Activated CD4-positive, alpha-beta memory T cell treated with anti-CD3 and anti-CD28 coated beads, Interleukin-2, amount 10 ng/mL, durations not matched to agents 7 days and 5 days (primary cell): ENCODE measurements at regions not wholly inside any gene's neighbourhood (a gene's known extent, or its start where the extent isn't known, plus 50 kb on each side); places are given as distances from the start of the nearest gene placed in this dataset.

Experiments
- CTCF ChIA-PET: fragments of 350-600 bp; sonication (Branson Sonifier 250); formaldehyde crosslinking; loops from one replicate; lab custom pipeline; 2021; ENCODE audit warnings: antibody characterized with exemption, inconsistent platforms; lab: Charles Lee
- POLR2A ChIA-PET: fragments of 350-600 bp; sonication (Branson Sonifier 250); formaldehyde crosslinking; loops from one replicate; lab custom pipeline; 2021; ENCODE audit warnings: antibody characterized with exemption; lab: Charles Lee
- DNase-seq: peaks from one replicate; pipeline ENCODE4 v3.0.0-alpha.2; 2020
- H3K27ac Mint-ChIP-seq: one replicate; pipeline ENCODE4 v1.8.0; 2021; ENCODE audit warnings: mild to moderate bottlenecking, mixed read lengths
- H3K27me3 Mint-ChIP-seq: one replicate; pipeline ENCODE4 v1.8.0; 2021; ENCODE audit warnings: mixed read lengths
- H3K36me3 Mint-ChIP-seq: one replicate; pipeline ENCODE4 v1.8.0; 2021; ENCODE audit warnings: low read depth, mixed read lengths
- H3K4me1 Mint-ChIP-seq: one replicate; pipeline ENCODE4 v1.8.0; 2021; ENCODE audit warnings: mixed read lengths
- H3K4me3 Mint-ChIP-seq: one replicate; pipeline ENCODE4 v1.8.0; 2021; ENCODE audit warnings: mild to moderate bottlenecking, mixed read lengths
- H3K9me3 Mint-ChIP-seq: one replicate; pipeline ENCODE4 v1.8.0; 2021; ENCODE audit warnings: mixed read lengths

- DNase-seq, result no peak
- POLR2A ChIA-PET, result no interaction called here
Observed at GRCh38 chr6:91744566-91744965, 1157.7 kb upstream of the MAP3K7 start.

DNA sequence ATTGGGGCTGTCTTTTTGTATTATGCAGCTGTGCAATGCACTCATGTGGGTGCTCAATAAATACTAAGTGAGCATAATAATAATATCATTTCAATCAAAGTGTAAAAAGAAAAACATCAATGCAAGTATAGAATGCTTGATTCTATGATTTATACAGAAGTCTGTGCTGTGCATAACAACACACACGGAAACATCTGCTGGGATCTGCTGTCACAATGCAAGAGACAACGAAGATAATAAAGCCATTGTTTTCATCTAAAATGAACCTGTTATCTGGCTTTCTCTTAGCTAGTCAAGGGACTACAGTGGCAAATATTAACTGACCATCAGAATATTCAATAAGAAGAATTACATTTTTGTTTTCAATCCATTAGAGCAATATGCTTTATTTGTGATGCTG is 1156.9 kb upstream of the MAP3K7 start:
- POLR2A ChIA-PET, result no interaction called here
- no peaks in the 10 kb centered on the region for H3K27me3 Mint-ChIP-seq
- no peak for DNase-seq
- CTCF ChIA-PET, result no interaction called here
- H3K27ac Mint-ChIP-seq, result no peak overlapping the region
- H3K4me3 Mint-ChIP-seq, result no peak overlapping the region
- H3K36me3 Mint-ChIP-seq, result no peaks in the 10 kb centered on the region
- H3K4me1 Mint-ChIP-seq, result no peaks in the 10 kb centered on the region
- no peaks in the 10 kb centered on the region for H3K9me3 Mint-ChIP-seq

More at GRCh38 chr6:91744566-91744965, 1157.7 kb upstream of the MAP3K7 start:
- H3K4me3 Mint-ChIP-seq, result no peak overlapping the region
- CTCF ChIA-PET, result no interaction called here
- H3K4me1 Mint-ChIP-seq, result no peaks in the 10 kb centered on the region
- H3K27ac Mint-ChIP-seq, result no peak overlapping the region
- no peaks in the 10 kb centered on the region for H3K36me3 Mint-ChIP-seq
- H3K27me3 Mint-ChIP-seq, result no peaks in the 10 kb centered on the region
- no peaks in the 10 kb centered on the region for H3K9me3 Mint-ChIP-seq

GRCh38 chr6:91731939-91732338 is 1145.1 kb upstream of the MAP3K7 start:
- ChIA-PET CTCF (no interaction called here), POLR2A (no interaction called here)
- Mint-ChIP-seq H3K27me3 (no peaks in the 10 kb centered on the region), H3K36me3 (no peaks in the 10 kb centered on the region), H3K4me1 (no peaks in the 10 kb centered on the region), H3K4me3 (no peak overlapping the region), H3K9me3 (peaks cover 6% of the 10 kb centered on the region), H3K27ac (no peak overlapping the region)
- no peak for DNase-seq

GRCh38 chr6:91730710-91731109 is 1143.8 kb upstream of the MAP3K7 start:
- Mint-ChIP-seq H3K4me3 (no peak overlapping the region), H3K27ac (no peak overlapping the region), H3K4me1 (no peaks in the 10 kb centered on the region), H3K9me3 (peaks cover 6% of the 10 kb centered on the region), H3K27me3 (no peaks in the 10 kb centered on the region), H3K36me3 (no peaks in the 10 kb centered on the region)
- CTCF ChIA-PET, result no interaction called here
- POLR2A ChIA-PET, result no interaction called here
- no peak for DNase-seq

- ChIA-PET CTCF (no interaction called here), POLR2A (no interaction called here)
- no peaks in the 10 kb centered on the region for H3K36me3 Mint-ChIP-seq
- no peaks in the 10 kb centered on the region for H3K27me3 Mint-ChIP-seq
- no peak overlapping the region for H3K4me3 Mint-ChIP-seq
- no peaks in the 10 kb centered on the region for H3K4me1 Mint-ChIP-seq
- no peak overlapping the region for H3K27ac Mint-ChIP-seq
- H3K9me3 Mint-ChIP-seq, result peaks cover 2% of the 10 kb centered on the region
- DNase-seq, result no peak
Observed at GRCh38 chr6:91720324-91720723, 1133.5 kb upstream of the MAP3K7 start.

DNA sequence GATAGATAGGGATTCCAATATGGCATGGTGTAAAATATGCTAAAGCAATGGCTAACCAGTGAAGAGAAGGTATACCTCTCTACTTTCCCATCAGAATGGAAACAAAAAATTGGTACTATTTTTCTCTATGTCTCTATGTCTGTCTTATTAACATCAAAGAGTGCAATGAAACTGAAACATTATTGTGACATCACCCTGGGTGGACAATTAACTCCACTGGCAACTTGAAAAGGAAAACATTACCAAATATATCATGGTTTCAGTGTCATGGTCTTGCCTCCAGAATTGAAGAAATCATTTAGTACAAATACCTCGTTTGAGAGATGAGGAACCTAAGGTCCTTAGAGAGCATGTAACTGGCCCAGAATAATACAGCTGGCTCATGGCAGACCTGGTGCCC is 1132.5 kb upstream of the MAP3K7 start:
- POLR2A ChIA-PET, result no interaction called here
- CTCF ChIA-PET, result no interaction called here
- no peaks in the 10 kb centered on the region for H3K27me3 Mint-ChIP-seq

GRCh38 chr6:91718198-91718597 is 1131.3 kb upstream of the MAP3K7 start:
- ChIA-PET POLR2A (no interaction called here), CTCF (no interaction called here)
- no peaks in the 10 kb centered on the region for H3K4me1 Mint-ChIP-seq
- DNase-seq, result no peak
- no peak overlapping the region for H3K4me3 Mint-ChIP-seq
- H3K36me3 Mint-ChIP-seq, result no peaks in the 10 kb centered on the region
- no peaks in the 10 kb centered on the region for H3K9me3 Mint-ChIP-seq
- no peaks in the 10 kb centered on the region for H3K27me3 Mint-ChIP-seq
- no peak overlapping the region for H3K27ac Mint-ChIP-seq

More for the DNA sequence above, 1132.5 kb upstream of the MAP3K7 start:
- H3K27ac Mint-ChIP-seq, result no peak overlapping the region
- H3K36me3 Mint-ChIP-seq, result no peaks in the 10 kb centered on the region
- no peaks in the 10 kb centered on the region for H3K9me3 Mint-ChIP-seq
- H3K4me3 Mint-ChIP-seq, result no peak overlapping the region
- H3K4me1 Mint-ChIP-seq, result no peaks in the 10 kb centered on the region
- no peak for DNase-seq

DNA sequence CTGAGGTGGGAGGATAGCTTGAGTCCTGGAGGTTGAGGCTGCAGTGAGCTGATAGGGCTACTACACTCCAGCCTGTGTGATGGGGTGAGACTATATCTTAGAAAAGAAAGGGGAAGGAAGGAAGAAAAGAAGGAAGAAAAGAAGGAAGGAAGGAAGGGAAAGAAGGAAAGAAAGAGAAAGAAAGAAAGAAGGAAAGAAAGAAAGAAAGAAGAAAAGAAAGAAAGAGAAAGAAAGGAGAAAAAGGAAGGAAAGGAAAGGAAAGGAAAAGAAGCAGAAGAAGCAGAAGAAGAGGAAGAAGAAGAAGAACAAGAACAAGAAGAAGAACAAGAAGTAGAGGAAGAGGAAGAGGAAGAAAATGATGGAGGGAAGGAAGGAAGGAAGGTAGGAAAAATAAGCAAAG is 1130.2 kb upstream of the MAP3K7 start:
- H3K4me1 Mint-ChIP-seq, result no peaks in the 10 kb centered on the region
- no peaks in the 10 kb centered on the region for H3K9me3 Mint-ChIP-seq
- no peak overlapping the region for H3K27ac Mint-ChIP-seq
- DNase-seq, result no peak
- no peaks in the 10 kb centered on the region for H3K36me3 Mint-ChIP-seq
- H3K4me3 Mint-ChIP-seq, result no peak overlapping the region
- CTCF ChIA-PET, result no interaction called here
- POLR2A ChIA-PET, result no interaction called here
- H3K27me3 Mint-ChIP-seq, result no peaks in the 10 kb centered on the region

DNA sequence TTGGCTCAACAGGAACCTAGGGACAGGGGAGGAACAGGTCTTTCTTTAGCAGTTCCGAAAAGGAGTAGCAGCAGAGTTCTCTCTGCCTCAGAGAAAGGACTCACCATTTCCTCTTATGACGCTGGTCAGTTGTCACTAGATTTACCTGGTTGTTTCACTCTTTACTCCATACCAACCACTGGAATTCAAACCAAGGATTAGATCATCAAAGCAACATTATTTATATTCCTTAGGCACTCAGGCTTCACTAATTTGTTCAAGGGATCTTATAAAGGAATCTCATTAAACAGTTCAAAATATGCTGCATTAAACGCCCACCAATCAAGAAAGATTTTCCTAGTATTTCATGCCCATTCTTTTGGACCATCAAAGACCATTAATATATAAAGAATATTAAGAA is 1129.5 kb upstream of the MAP3K7 start:
- H3K36me3 Mint-ChIP-seq, result no peaks in the 10 kb centered on the region
- no peaks in the 10 kb centered on the region for H3K4me1 Mint-ChIP-seq
- H3K9me3 Mint-ChIP-seq, result no peaks in the 10 kb centered on the region
- H3K27ac Mint-ChIP-seq, result no peak overlapping the region
- CTCF ChIA-PET, result no interaction called here
- no peak overlapping the region for H3K4me3 Mint-ChIP-seq
- DNase-seq, result no peak
- H3K27me3 Mint-ChIP-seq, result no peaks in the 10 kb centered on the region
- POLR2A ChIA-PET, result no interaction called here

- no peaks in the 10 kb centered on the region for H3K36me3 Mint-ChIP-seq
- H3K27ac Mint-ChIP-seq, result no peak overlapping the region
- H3K27me3 Mint-ChIP-seq, result no peaks in the 10 kb centered on the region
- CTCF ChIA-PET, result no interaction called here
- no peaks in the 10 kb centered on the region for H3K9me3 Mint-ChIP-seq
- no peak for DNase-seq
- POLR2A ChIA-PET, result no interaction called here
- H3K4me1 Mint-ChIP-seq, result no peaks in the 10 kb centered on the region
- H3K4me3 Mint-ChIP-seq, result no peak overlapping the region
Observed at GRCh38 chr6:91715171-91715805, 1128.4 kb upstream of the MAP3K7 start.

DNA sequence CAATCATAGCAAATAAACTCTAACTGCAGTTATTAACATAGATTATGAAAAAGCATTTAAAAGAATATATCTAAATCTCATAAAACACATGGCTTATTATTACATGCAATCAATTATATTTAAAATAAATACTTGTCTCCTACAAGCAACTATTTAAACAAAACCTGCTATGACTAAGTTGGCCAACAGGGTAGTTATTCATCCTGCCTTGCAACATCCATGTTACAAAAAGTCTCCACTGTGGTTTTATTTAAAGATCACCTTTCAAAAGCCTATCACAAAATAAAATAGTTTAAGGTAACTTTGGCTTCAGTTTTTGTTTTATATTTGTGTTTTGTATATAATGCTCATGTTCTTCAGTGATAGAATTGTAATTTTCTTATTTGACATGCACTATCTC is 1127.0 kb upstream of the MAP3K7 start:
- CTCF ChIA-PET, result no interaction called here
- Mint-ChIP-seq H3K4me3 (no peak overlapping the region), H3K27ac (no peak overlapping the region), H3K4me1 (no peaks in the 10 kb centered on the region), H3K36me3 (no peaks in the 10 kb centered on the region), H3K9me3 (no peaks in the 10 kb centered on the region), H3K27me3 (no peaks in the 10 kb centered on the region)
- no peak for DNase-seq
- POLR2A ChIA-PET, result no interaction called here

GRCh38 chr6:91711518-91711917 is 1124.6 kb upstream of the MAP3K7 start:
- CTCF ChIA-PET, result no interaction called here

DNA sequence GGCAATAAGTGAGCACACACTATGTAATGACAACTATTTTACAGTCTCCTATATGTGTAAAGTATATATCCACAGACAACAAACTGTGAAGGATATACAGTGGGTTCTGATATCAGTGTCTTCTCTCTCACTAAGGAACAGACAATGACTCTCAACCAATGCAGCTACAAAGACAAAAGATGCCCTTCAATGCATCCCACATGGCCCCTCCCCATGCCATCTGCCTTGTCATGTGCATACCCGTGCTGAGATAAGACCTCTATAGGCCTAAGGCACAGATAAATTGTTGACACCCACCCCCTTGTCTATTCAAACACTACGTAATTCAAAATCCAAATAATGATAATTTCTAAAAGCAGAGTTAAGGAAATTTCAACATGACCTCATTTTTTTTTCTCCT is 1123.5 kb upstream of the MAP3K7 start:
- Mint-ChIP-seq H3K36me3 (no peaks in the 10 kb centered on the region), H3K27ac (no peak overlapping the region), H3K4me1 (no peaks in the 10 kb centered on the region), H3K4me3 (no peak overlapping the region), H3K9me3 (no peaks in the 10 kb centered on the region), H3K27me3 (no peaks in the 10 kb centered on the region)
- ChIA-PET CTCF (no interaction called here), POLR2A (no interaction called here)
- DNase-seq, result no peak

More at GRCh38 chr6:91711518-91711917, 1124.6 kb upstream of the MAP3K7 start:
- Mint-ChIP-seq H3K36me3 (no peaks in the 10 kb centered on the region), H3K27me3 (no peaks in the 10 kb centered on the region), H3K4me1 (no peaks in the 10 kb centered on the region), H3K4me3 (no peak overlapping the region), H3K9me3 (no peaks in the 10 kb centered on the region), H3K27ac (no peak overlapping the region)
- no peak for DNase-seq
- POLR2A ChIA-PET, result no interaction called here

GRCh38 chr6:91708534-91708933 is 1121.7 kb upstream of the MAP3K7 start:
- Mint-ChIP-seq H3K4me3 (no peak overlapping the region), H3K36me3 (no peaks in the 10 kb centered on the region), H3K27ac (no peak overlapping the region), H3K27me3 (no peaks in the 10 kb centered on the region), H3K4me1 (no peaks in the 10 kb centered on the region), H3K9me3 (no peaks in the 10 kb centered on the region)
- POLR2A ChIA-PET, result no interaction called here
- CTCF ChIA-PET, result no interaction called here
- DNase-seq, result no peak
